ENCODE measurements at regions not wholly inside any gene's neighbourhood (a gene's known extent, or its start where the extent isn't known, plus 50 kb on each side); places are given as distances from the start of the nearest gene placed in this dataset.
"Not testable (repeated sequence)": the region's sequence is repeated elsewhere in the genome, so short reads cannot be mapped to it uniquely, and the experiment has no call there.

DNA sequence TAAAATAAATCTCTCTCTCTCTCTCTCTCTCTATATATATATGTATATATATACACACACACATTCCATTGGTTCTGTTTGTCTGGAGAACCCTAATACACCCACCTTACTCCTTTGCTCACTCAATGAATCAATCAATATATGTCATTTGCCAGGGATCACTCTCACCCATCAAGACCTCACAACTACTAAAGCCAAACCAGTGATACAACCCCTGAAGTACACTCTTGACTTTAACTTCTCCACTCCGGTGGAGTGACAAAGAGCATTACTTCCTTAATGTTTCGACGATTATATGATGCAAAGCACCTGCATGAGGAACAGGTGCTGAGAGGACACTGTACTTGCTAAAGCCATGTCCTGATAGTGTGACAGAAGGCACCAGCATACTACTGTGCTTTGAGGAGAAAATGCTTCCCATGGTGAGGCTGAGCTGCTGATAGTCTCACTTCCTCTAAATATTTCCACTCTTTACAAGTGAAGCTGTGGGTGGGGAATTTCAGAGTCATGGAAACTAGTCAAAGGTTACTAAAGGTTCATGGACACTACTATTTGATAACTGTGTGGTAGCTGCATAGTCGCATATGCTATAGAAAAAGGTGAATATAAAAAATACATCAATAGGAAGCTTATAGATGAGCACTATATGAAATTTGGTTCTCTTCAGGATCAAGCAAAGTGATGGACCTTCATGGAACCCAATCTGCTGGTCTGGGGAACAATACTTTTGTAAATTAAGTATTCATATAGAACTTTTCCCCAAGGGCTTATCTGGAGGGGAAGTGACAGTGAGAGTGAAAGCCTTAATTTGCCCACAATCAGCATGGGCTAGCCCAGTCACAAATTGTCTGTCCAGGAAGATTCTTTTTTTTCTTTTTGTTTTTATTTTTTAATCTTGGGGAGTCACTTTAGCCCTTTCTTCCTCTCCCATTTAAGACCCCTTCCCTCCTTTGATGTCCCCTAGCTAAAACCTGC, 141.9 kb upstream of the NEDD9 start:
- peak overlapping the region in 1 of 4 donors; percentile 49 for H3K27ac ChIP-seq
- no peaks in the 10 kb centered on the region for H3K9me3 ChIP-seq
- H3K4me1 ChIP-seq, result peaks cover 0 to 10% (median 0%) of the 10 kb centered on the region in 4 donors
- no peaks in the 10 kb centered on the region for H3K36me3 ChIP-seq
- peak in 2 of 3 donors; percentile 47 to 55 for DNase-seq
- H3K4me3 ChIP-seq, result no peak overlapping the region
- no peak for TF ChIP-seq POLR2A (IDR thresholded peaks at IDR 0.05)
- TF ChIP-seq, protein P1, sequence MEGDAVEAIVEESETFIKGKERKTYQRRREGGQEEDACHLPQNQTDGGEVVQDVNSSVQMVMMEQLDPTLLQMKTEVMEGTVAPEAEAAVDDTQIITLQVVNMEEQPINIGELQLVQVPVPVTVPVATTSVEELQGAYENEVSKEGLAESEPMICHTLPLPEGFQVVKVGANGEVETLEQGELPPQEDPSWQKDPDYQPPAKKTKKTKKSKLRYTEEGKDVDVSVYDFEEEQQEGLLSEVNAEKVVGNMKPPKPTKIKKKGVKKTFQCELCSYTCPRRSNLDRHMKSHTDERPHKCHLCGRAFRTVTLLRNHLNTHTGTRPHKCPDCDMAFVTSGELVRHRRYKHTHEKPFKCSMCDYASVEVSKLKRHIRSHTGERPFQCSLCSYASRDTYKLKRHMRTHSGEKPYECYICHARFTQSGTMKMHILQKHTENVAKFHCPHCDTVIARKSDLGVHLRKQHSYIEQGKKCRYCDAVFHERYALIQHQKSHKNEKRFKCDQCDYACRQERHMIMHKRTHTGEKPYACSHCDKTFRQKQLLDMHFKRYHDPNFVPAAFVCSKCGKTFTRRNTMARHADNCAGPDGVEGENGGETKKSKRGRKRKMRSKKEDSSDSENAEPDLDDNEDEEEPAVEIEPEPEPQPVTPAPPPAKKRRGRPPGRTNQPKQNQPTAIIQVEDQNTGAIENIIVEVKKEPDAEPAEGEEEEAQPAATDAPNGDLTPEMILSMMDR (IDR thresholded peaks at IDR 0.05), result no peak
- no peaks in the 10 kb centered on the region for H3K27me3 ChIP-seq

DNA sequence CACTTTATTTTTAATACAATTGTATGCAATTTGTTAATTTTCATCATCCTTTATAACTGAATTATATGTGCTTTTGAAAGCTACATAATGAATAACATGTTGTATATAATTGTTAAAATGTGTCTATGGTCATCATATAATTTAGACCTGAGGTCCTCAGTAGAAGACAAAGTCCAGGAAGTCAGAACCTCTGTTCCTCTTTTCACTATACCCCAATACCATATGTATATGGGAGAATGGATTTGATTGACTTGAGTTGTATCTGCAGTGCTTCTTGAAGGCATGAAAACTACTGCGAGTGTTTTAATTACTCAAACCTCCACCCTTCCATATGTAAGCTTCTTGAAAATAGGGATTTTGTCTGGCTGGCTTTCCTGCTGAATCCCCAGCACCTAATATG, 140.7 kb upstream of the NEDD9 start:
- Histone ChIP-seq H3K27me3 (no peaks in the 10 kb centered on the region), H3K27ac (no peak overlapping the region), H3K9me3 (no peaks in the 10 kb centered on the region), H3K36me3 (no peaks in the 10 kb centered on the region), H3K4me3 (no peak overlapping the region), H3K4me1 (peaks cover 0 to 10% (median 0%) of the 10 kb centered on the region in 4 donors)
- no peak for DNase-seq
- TF ChIP-seq, protein P1 (IDR thresholded peaks at IDR 0.05), result no peak
- TF ChIP-seq POLR2A (IDR thresholded peaks at IDR 0.05), result no peak

DNA sequence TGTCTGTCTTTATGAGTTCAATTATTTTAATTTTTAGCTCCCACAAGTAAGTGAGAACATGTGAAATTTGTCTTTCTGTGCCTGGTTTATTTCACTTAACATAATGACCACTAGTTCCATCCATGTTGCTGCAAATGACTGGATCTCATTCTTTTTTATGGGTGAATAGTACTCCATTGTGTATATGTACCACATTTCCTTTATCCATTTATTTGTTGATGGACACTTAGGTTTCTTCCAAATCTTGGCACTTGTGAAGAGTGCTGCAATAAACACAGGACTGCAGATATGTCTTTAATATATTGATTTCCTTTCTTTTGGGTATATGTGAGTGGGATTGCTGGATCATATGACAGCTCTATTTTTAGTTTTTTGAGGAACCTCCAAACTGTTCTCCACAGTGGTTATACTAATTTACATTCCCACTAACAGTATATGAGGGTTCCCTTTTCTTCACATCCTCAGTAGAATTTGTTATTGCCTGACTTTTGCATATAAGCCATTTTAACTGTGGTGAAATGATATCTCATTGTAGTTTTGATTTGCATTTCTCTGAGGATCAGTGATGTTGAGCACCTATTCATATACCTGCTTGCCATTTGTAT, 139.8 kb upstream of the NEDD9 start:
- H3K36me3 ChIP-seq, H3K27me3 ChIP-seq, DNase-seq, H3K4me3 ChIP-seq, H3K9me3 ChIP-seq, H3K27ac ChIP-seq: not testable (repeated sequence)
- peaks cover 0 to 18% (median 3%) of the 10 kb centered on the region in 4 donors for H3K4me1 ChIP-seq

DNA sequence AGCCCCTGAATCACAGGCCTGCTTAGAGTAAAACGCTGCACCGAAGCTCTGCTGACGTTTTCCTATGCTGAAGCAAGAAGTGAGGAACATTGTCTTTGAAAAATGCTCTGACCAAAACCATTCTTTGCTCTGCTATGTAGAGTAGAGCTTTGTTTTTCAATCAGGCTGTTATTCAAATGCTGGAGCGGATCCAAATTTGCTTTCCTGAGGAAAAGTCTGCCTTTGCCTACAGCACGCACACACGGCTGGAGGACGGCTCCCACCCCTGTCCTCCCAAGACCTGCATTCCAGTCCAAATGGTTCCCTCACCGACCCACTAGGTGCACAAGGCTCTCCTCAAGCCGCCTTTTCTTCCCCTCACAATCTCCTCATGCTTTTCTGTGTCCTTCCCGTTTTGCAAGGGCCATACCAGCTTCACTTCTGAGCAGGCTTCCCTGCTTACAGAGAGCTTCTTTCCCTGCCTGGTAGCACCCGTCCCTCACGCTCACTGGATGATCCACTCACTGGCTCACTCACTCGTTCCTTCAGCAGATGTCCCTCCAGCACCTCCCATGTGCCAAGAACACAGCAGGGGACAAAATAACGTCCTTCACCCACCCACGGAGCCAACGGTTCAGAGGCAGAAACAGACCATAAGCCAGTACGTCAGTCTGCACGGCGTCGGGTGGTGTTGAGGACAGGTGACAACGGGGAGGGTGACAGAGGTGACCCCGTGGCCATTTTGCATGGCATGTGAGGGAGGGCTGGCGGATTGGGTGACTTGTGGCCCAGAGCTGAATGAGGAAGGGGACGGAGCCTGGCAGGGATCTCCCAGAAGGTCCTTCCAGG, 137.9 kb upstream of the NEDD9 start:
- TF ChIP-seq POLR2A (IDR thresholded peaks at IDR 0.05), result no peak
- TF ChIP-seq, protein P1 (IDR thresholded peaks at IDR 0.05), result no peak
- Histone ChIP-seq H3K36me3 (no peaks in the 10 kb centered on the region), H3K27ac (peak overlapping the region in 2 of 4 donors; percentile 5 to 38), H3K27me3 (no peaks in the 10 kb centered on the region), H3K9me3 (no peaks in the 10 kb centered on the region), H3K4me3 (no peak overlapping the region), H3K4me1 (peaks cover 0 to 22% (median 6%) of the 10 kb centered on the region in 4 donors)
- DNase-seq, result no peak

DNA sequence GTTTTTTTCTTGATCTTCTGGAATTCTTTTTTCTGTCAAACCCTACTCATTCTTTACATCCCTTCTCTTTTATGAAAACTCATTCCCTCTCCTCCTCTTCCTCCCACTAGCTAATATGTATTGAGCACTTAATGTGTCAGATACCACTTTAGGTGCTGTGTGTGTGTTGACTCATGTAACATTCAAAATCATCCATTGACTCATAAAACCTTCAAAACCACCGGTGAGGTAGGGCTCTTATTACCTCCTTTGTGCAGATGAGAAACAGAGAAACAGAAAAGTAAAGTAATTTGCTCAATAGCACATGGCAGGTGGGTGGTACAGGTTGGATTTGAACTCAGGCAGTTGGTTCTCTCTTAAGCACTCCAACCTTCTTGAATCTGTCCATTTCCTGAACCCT, 136.3 kb upstream of the NEDD9 start:
- no peaks in the 10 kb centered on the region for H3K9me3 ChIP-seq
- DNase-seq, result no peak
- TF ChIP-seq, protein P1 (IDR thresholded peaks at IDR 0.05), result no peak
- TF ChIP-seq POLR2A (IDR thresholded peaks at IDR 0.05), result no peak
- no peak overlapping the region for H3K27ac ChIP-seq
- H3K4me3 ChIP-seq, result no peak overlapping the region
- H3K4me1 ChIP-seq, result peaks cover 0 to 17% (median 6%) of the 10 kb centered on the region in 4 donors
- no peaks in the 10 kb centered on the region for H3K36me3 ChIP-seq
- no peaks in the 10 kb centered on the region for H3K27me3 ChIP-seq

Measured in Peyer's patch (tissue), 4 donors.